IPS-20b (cell line): ENCODE measurements at regions not wholly inside any gene's neighbourhood (a gene's known extent, or its start where the extent isn't known, plus 50 kb on each side); places are given as distances from the start of the nearest gene placed in this dataset.

Experiments
- H3K27ac ChIP-seq: one replicate; pipeline ENCODE4 v1.5.1; 2013; ENCODE audit warnings: low read length
- H3K27me3 ChIP-seq: 2 replicates; pipeline ENCODE4 v1.6.1; 2013; ENCODE audit warnings: mild to moderate bottlenecking, low read length, inconsistent platforms; ENCODE audit not compliant: insufficient read depth
- H3K36me3 ChIP-seq: 2 replicates; pipeline ENCODE4 v1.6.1; 2013; ENCODE audit warnings: low read depth, mild to moderate bottlenecking, inconsistent platforms, low read length, moderate library complexity; ENCODE audit not compliant: insufficient read depth
- H3K4me1 ChIP-seq: 2 replicates; pipeline ENCODE4 v1.6.1; 2013; ENCODE audit warnings: mild to moderate bottlenecking, control low read depth, inconsistent platforms, low read length, moderate library complexity; ENCODE audit not compliant: insufficient read depth
- H3K4me3 ChIP-seq: 2 replicates; pipeline ENCODE4 v1.5.1; 2013; ENCODE audit warnings: mild to moderate bottlenecking, low read length, inconsistent platforms
- H3K9ac ChIP-seq: 2 replicates; pipeline ENCODE4 v1.6.1; 2013; ENCODE audit warnings: low read depth, mild to moderate bottlenecking, inconsistent platforms, low read length, moderate library complexity
- H3K9me3 ChIP-seq: 2 replicates; pipeline ENCODE4 v1.6.1; 2013; ENCODE audit warnings: mild to moderate bottlenecking, low read depth, low read length, inconsistent platforms; ENCODE audit not compliant: insufficient read depth

GRCh38 chr5:168226012-168226411, 65.4 kb upstream of the WWC1 start:
- H3K27ac ChIP-seq = no peak overlapping the region
- no peaks in the 10 kb centered on the region for H3K36me3 ChIP-seq
- H3K9me3 ChIP-seq = no peaks in the 10 kb centered on the region
- H3K9ac ChIP-seq = no peak overlapping the region
- no peak overlapping the region for H3K4me3 ChIP-seq
- no peaks in the 10 kb centered on the region for H3K4me1 ChIP-seq
- H3K27me3 ChIP-seq = no peaks in the 10 kb centered on the region

DNA sequence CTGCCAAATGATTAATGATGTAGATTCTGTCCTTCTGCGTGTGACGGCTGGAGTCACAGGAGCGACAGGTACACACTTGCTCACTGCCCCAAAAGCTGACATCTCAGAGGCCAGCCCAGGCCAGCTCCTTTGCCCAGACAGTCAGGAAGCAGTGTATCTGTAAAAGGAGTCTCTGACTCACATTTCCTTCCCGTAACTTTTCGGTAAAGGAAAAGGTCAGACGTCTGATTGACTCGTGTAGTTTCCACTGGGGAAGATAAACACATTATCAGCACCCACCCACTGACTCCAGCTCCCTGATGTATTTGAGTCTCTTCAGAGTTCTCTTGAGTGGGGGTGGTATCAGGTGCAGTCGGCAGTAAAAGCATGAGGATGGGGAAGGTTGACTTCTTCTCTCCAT, 64.4 kb upstream of the WWC1 start:
- no peaks in the 10 kb centered on the region for H3K4me1 ChIP-seq
- H3K9me3 ChIP-seq = no peaks in the 10 kb centered on the region
- H3K36me3 ChIP-seq = no peaks in the 10 kb centered on the region
- no peak overlapping the region for H3K9ac ChIP-seq
- H3K27ac ChIP-seq = no peak overlapping the region
- no peak overlapping the region for H3K4me3 ChIP-seq
- no peaks in the 10 kb centered on the region for H3K27me3 ChIP-seq

- H3K9ac ChIP-seq = no peak overlapping the region
- H3K27me3 ChIP-seq = no peaks in the 10 kb centered on the region
- H3K4me3 ChIP-seq = no peak overlapping the region
- H3K36me3 ChIP-seq = no peaks in the 10 kb centered on the region
- H3K27ac ChIP-seq = no peak overlapping the region
- H3K4me1 ChIP-seq = no peaks in the 10 kb centered on the region
- no peaks in the 10 kb centered on the region for H3K9me3 ChIP-seq
Measured at GRCh38 chr5:168227973-168228615, 63.4 kb upstream of the WWC1 start.

- H3K9me3 ChIP-seq = no peaks in the 10 kb centered on the region
- H3K27me3 ChIP-seq = no peaks in the 10 kb centered on the region
- no peak overlapping the region for H3K27ac ChIP-seq
- no peak overlapping the region for H3K9ac ChIP-seq
- H3K4me1 ChIP-seq = no peaks in the 10 kb centered on the region
- no peaks in the 10 kb centered on the region for H3K36me3 ChIP-seq
- H3K4me3 ChIP-seq = no peak overlapping the region
Measured at GRCh38 chr5:168228668-168229067, 62.8 kb upstream of the WWC1 start.

- Histone ChIP-seq H3K4me1 (no peaks in the 10 kb centered on the region), H3K36me3 (no peaks in the 10 kb centered on the region), H3K27ac (no peak overlapping the region)
Measured at GRCh38 chr5:168234133-168234532, 57.3 kb upstream of the WWC1 start.

DNA sequence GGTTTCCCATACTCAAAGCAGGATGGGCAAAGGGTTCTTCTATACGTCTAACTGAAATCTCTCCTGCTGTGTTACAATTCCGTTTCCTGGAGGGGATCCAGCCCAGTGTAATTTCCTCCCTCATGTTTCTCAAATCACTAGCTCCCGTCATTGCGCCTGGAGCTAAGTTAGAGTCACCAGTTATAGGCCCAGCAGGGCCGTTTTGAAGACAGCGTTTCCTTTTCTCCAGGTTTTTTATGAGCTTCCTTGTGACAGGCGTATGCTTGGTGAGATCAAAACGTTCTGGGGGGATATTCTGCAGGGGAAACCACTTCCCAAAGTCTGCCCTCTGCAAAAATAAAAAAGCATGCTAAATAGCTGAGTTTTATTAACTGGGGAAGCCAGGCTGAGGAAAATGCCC, 53.0 kb upstream of the WWC1 start:
- Histone ChIP-seq H3K4me3 (no peak overlapping the region), H3K4me1 (no peaks in the 10 kb centered on the region), H3K27ac (no peak overlapping the region), H3K9me3 (no peaks in the 10 kb centered on the region), H3K9ac (no peak overlapping the region), H3K27me3 (peaks cover 16% of the 10 kb centered on the region), H3K36me3 (no peaks in the 10 kb centered on the region)

More at GRCh38 chr5:168234133-168234532, 57.3 kb upstream of the WWC1 start:
- H3K27me3 ChIP-seq = peaks cover 8% of the 10 kb centered on the region; the same call in 1 of the 2 replicates
- H3K9me3 ChIP-seq = no peaks in the 10 kb centered on the region
- no peak overlapping the region for H3K4me3 ChIP-seq
- H3K9ac ChIP-seq = no peak overlapping the region

GRCh38 chr5:168239325-168239724, 52.1 kb upstream of the WWC1 start:
- no peak overlapping the region for H3K4me3 ChIP-seq
- H3K27me3 ChIP-seq = peaks cover 16% of the 10 kb centered on the region
- no peak overlapping the region for H3K9ac ChIP-seq
- H3K9me3 ChIP-seq = no peaks in the 10 kb centered on the region
- no peak overlapping the region for H3K27ac ChIP-seq
- no peaks in the 10 kb centered on the region for H3K4me1 ChIP-seq
- no peaks in the 10 kb centered on the region for H3K36me3 ChIP-seq
